ENCODE measurements at regions not wholly inside any gene's neighbourhood (a gene's known extent, or its start where the extent isn't known, plus 50 kb on each side); places are given as distances from the start of the nearest gene placed in this dataset.

DNA sequence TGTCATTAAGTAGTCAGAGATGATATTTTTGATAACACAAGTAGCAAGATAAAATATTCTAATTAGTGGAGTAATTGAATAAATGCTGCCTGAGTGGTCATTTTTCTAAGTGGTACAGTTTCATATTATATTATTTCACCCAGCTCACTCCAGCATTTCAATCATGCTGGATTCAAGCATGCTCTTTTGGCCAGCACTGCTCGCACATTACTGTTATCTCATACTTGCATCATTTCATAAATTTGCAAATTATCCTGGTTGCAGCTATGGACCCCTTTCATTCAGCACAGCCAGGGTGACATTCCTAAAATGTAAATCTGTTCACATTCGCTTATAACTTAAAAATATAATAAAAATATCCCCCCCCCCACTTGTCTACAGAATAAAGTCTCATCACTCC is 520.8 kb upstream of the CYLC2 start:
- TF ChIP-seq, protein P1, sequence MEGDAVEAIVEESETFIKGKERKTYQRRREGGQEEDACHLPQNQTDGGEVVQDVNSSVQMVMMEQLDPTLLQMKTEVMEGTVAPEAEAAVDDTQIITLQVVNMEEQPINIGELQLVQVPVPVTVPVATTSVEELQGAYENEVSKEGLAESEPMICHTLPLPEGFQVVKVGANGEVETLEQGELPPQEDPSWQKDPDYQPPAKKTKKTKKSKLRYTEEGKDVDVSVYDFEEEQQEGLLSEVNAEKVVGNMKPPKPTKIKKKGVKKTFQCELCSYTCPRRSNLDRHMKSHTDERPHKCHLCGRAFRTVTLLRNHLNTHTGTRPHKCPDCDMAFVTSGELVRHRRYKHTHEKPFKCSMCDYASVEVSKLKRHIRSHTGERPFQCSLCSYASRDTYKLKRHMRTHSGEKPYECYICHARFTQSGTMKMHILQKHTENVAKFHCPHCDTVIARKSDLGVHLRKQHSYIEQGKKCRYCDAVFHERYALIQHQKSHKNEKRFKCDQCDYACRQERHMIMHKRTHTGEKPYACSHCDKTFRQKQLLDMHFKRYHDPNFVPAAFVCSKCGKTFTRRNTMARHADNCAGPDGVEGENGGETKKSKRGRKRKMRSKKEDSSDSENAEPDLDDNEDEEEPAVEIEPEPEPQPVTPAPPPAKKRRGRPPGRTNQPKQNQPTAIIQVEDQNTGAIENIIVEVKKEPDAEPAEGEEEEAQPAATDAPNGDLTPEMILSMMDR (IDR thresholded peaks at IDR 0.05), result no peak
- no peak for TF ChIP-seq POLR2A (IDR thresholded peaks at IDR 0.05)

Data from thyroid gland (tissue), 4 donors.